Nucleus accumbens (tissue), 56 donors: ENCODE measurements at regions not wholly inside any gene's neighbourhood (a gene's known extent, or its start where the extent isn't known, plus 50 kb on each side); places are given as distances from the start of the nearest gene placed in this dataset.
"Not testable (repeated sequence)": the region's sequence is repeated elsewhere in the genome, so short reads cannot be mapped to it uniquely, and the experiment has no call there.

ENCODE experiments used
- DNase-seq, 56 donors: peaks; one replicate each; lab custom pipeline; 2025; lab: John Stamatoyannopoulos, UW

DNA sequence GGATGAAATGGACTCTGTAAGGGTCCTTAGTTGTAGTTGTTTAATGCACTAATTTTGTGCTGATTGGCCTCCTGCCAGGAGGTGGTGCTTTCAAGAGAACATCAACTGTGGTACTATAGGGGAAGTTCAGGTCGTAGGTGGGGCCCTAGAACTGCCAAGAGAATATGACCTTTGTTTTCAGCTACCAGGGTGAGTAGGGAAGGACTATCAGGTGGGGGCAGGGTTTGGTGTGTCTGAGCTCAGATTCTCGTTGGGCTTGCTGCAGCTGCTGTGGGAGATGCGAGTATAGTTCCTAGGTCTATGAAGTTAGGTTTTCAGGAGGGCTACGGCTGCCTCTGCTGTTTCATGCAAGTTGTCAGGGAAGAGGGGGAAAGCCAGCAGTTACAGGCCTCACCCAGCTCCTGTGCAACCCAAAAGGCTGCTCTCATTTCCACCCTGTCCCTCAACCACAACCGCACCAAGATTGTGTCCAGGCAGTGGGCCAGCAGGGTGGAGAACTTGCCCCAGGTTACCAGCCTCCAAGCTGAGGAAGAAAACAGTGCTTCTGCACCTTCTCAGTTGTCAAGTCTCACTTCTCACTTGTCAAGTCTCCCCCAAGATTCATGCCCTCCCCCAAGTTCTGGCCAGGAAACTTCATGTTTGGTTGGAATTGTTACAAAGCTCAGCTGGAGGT, 626.5 kb upstream of the MAP3K7 start:
- DNase-seq, result no peak

DNA sequence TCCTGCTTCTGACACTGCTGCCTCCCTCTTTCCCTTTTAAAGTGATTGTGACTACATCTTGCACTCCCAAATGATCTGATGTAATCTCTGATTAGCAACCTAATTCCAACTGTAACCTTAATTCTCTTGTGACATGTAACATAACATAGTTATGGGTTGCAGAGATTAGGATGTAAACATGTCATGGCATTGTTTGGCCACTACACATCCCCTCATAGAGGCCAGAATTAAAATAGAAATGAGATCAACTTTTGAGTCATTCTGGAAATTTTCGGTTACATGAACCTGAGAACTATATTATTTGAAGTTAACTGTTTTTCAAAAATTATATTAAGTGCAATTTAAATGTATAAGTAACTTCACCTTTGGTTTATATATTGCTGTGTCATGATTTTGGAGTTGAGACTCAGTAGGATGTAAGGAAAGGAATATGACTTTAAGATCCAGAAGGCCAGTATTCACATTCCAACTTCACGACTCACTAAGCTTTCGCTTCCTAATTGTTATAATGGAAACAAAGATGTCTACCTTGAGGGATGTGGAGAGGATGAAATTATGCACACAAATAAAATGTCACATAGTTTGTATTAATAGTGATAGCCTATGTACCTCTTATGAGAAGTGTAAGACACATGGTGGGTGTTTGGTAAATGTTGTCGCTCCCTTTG, 611.9 kb upstream of the MAP3K7 start:
- DNase-seq, result no peak

DNA sequence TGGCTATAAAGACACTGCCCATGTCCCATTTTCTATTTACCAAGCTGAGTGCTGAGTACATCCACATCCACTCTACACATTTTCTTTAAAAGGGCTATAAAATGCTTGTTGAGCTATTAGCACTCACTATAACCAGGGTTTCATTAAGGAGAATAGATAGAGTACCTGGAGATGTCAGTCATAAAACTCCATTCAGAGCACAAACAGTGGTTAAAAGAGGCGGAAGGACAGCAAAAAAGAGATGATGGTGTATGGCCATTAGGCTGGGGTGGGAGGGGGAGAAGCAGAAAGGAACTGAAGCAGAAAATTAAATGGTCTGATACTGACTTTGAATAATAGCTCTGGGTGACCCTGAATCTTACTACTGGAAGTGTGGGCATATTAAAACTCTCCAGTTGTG, 609.9 kb upstream of the MAP3K7 start:
- DNase-seq, result no peak

DNA sequence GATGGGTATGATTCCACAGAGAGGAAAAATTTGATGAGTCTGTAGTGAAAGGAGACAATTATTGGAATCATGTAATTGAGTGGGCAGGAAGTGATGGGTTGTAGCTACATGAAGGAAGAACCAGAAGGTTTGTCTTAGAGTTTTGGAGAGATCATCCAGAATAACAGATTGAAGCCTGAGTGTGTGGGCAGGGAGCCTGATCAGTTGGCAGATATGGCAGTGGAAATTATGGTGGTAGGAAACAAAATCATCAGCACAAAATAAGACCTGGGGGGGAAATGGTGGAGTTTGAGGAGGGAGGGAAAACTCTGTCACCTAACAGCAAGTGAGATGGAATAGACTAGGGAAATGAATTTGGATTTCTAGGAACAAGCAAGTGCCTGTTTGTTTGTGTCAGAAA, 606.6 kb upstream of the MAP3K7 start:
- no peak for DNase-seq

DNA sequence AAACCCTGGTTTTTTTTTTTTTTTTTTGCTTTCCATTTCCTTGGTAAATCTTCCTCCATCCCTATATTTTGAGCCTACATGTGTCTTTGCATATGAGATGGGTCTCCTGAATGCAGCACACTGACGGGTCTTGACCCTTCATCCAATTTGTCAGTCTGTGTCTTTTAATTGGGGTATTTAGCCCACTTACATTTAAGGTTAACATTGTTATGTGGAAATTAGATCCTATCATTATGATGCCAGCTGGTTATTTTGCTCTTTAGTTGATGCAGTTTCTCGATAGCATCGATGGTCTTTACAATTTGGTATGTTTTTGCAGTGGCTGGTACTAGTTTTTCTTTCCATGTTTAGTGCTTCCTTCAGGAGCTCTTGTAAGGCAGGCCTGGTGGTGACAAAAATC, 603.2 kb upstream of the MAP3K7 start:
- DNase-seq, result not testable (repeated sequence)

DNA sequence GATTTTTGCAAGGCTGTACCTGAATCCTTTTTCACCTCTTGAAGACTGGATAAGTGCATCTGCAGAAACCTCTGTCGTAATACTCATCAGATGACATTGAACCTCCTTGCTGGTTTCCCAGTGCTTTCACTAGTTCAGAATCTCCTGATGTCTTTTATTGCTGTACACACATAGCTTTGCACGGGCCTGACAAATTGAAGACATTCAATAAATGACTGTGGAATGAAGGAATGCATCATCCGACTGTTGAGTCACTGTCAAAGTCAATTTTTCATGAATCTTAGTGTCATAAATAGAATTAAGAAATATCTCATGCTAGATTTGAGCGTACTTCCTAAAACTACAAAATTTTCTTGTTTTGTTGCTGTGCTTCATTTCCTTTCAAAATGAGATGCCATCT, 598.2 kb upstream of the MAP3K7 start:
- DNase-seq, result no peak

DNA sequence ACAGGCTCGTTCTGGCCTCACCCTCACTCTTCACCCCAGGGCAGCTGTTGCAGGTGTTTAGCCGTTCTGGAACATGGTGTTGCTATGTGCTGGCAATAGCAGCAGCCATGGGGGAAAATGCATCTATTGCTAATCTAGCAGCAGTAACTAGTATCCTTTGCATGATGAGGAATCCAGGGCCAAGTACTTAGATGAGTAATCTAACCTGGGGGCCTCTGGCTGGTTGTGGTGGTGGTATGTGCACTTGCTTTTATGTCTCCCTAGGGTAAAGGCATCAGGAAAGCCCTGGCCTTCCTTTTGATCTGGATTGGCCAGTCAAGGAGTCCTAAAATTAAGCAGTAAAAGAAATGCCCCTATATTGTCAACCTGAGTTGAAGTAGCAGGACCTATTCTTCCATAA, 594.5 kb upstream of the MAP3K7 start:
- no peak for DNase-seq

DNA sequence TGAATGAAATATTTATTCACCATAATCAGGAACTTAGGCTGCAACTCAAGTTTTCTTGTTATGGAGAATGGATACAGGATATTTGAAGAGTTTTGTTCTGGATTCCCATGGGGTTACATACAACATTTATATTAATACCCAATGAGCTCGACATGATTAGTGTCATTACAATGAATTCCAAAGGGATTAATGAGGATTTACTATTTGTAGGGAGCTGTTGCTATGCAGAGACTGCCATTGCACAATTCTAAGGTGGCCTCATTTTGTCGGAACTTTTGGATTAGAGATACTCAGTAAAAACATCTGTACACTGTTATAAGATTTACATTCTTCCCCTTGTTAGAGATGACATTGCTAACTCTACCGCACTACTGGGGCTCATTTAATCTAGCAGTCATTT, 586.8 kb upstream of the MAP3K7 start:
- no peak for DNase-seq

DNA sequence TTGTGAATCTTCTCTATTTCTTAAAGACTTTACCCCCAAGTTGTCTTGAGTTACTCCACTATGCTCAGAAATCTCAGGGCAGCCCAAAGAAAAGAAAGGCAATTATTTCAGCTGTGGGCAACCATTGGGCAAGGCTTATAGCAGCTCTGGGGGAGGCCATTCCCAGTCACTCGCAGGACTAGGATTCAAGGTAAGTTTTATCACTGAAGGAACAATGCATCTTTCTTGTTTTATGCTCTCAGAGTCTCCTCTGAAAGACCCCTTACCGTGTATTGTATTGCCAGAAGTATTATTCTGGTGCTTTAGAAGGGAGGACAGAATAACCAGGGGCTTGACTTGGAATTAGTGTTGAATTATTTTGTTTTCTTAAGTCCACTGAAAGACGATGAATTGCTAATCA, 586.3 kb upstream of the MAP3K7 start:
- DNase-seq, result no peak

DNA sequence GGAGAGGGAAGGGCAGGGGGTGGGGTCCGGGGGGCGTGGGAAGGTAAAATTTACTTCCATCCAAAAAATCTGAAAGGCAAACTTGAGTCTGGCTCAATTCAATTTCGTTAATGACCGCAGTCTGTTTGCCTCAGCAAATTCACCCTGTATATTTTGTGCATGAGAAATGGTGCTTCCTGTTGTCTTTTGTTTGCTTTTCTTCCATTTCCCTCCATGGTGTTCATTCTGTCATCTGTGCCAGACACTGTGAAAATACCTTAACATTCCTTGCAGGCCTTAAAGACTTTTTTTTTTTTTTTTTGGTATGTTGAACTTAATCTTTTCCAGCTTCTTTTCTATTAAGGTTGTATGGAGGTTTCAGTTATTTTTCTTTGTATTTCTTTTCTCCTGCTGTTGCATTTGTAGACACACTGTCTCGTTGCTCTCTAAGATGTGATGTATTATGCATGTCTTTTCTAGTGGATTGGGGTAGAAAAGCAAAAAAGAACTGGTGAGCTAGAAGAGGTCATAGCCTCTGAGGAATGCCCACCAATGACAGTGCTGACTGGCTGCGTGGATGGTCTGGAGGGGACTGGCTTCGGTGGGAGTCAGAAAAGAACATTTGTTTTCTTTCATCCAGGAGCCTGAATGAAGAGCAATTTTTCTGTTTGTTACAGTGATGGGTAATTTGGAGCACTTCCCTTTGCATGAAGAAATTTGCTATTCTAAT, 585.0 kb upstream of the MAP3K7 start:
- DNase-seq, result no peak

DNA sequence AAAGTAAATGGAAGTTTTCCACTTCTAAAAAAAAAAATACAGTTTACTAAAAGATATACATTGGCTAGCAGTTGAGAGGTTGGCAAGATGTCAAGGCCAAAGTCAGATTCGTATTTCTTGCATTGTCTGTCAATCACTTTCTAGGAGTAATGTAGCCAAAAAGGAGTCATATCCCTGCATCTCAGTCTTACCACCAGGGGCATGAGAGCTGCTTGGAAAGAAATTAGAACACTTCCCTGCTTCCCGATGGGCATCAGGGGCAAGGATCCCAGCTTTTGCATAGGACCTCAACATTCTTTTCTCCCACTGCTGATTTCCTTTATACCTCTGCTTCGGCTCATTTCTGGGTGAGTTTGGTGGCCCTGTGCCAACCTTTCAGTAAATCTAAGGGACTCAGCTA, 581.0 kb upstream of the MAP3K7 start:
- DNase-seq, result no peak

DNA sequence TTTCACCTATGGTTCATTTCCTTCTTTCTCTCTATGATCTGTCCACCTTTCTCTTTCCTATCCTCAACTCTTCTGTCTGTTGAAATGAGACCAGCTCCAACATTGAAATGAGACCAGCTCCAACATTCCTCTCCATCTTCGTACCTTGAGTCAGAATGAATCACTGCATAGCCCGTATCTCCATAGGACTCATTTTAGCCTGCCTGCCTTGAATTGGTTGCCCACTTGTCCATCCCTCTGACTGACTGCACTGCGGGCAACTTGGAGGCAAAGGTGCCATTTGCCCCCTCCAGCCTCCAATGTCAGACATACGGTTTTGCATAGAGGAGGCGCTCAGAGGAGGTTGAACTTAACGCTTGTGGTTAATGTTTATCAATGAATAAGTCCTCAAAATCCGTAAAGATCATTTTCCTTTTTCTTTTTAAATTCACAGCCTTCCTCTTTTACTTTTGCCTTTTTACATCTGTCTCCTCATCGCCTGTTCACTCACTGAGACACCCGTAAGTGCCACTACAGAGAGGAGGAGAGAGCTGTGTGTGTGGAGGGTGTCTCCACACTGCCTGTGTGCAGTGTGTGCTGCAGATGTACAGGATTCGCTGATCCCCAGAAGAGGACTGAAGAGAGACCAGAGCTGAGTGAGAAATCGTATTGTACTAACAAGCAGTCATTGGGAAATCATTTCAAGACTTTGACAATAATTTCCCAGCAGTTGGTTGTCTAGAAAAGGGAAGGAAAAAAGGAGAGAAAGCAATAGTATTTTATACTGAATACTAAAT, 579.6 kb upstream of the MAP3K7 start:
- peak in 1 of 56 donors; percentile 18 for DNase-seq

DNA sequence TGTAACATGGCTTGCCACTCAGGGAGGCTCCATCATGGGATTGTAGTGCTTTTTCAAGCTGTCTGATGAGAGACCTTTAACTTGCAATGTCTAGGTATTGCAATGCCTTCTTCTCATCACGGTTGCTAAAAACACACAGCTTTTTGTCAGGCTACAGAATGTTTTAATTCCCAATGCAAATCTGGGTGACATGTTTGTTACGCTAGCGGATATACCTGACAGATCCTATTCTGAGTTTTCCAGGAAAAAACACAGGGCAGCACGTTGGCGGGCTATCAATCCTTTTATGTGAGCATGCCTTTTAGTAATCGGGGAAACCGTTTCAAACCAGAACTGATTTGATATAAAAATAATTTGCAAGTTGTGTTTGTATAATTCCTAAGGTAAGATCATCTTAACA, 577.2 kb upstream of the MAP3K7 start:
- no peak for DNase-seq

DNA sequence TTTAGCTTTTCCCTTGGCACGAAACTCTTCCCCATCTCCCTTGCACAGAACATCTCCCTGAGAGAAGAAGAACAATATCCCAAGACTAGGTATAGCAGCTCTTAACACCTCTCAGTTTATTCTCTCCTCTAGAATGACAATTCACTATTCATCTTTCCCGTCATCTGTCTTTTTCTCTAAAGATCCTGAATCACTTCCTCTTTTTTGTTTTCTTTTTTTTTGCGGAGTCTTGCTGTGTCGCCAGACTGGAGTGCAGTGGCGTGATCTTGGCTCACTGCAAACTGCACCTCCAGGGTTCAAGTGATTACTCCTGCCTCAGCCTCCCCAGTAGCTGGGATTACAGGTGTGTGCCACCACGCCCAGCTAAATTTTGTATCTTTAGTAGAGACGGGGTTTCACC, 574.4 kb upstream of the MAP3K7 start:
- DNase-seq, result no peak

DNA sequence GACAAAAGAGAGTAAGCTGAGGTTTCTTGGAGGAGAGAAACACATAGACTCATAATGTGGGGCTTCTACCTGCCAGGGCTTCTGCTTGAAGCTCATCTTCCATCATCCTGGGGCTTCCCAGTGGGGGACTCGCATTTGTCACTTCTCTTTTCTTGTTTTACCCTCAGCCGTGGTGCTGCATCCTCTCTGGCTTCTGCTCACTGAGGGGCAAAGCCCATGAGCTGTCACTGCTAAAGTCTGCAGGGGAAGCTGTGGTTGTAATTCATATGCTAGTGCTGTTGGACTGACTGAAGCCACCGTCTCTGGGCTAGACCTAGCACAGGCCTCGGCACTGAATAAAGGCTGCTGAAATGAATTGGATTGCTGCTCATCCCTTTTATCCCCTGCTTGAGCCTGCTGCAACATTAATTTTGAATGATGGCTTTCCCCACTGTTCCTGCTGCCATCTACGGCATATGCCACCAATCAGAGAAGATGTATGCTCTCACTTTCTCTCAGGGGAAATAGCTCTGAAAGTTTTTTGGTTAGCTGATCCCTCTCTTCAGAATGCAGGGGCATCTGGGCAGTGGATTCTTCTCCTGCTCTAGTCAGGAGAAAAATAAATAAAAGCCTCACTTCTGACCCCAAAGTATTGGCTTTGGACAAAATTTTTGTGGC, 568.4 kb upstream of the MAP3K7 start:
- no peak for DNase-seq

DNA sequence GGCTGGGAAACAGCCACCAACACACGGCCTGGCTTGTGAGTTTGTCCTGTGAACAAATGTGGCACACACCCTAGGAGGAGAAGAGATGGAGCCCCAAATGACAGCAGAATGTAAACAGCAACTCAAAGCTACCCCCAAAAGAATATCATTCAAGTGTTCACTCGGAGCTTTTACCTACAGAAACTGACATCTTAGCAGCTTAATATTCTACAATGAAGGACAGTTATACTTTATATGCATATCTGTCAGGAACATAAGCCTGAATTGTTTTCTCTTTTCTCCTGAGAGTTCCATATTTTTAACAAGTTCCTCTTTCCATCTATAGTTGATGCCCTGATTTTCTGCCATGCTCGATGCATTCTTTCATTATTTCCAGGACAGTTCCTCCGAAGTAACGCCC, 566.0 kb upstream of the MAP3K7 start:
- no peak for DNase-seq

DNA sequence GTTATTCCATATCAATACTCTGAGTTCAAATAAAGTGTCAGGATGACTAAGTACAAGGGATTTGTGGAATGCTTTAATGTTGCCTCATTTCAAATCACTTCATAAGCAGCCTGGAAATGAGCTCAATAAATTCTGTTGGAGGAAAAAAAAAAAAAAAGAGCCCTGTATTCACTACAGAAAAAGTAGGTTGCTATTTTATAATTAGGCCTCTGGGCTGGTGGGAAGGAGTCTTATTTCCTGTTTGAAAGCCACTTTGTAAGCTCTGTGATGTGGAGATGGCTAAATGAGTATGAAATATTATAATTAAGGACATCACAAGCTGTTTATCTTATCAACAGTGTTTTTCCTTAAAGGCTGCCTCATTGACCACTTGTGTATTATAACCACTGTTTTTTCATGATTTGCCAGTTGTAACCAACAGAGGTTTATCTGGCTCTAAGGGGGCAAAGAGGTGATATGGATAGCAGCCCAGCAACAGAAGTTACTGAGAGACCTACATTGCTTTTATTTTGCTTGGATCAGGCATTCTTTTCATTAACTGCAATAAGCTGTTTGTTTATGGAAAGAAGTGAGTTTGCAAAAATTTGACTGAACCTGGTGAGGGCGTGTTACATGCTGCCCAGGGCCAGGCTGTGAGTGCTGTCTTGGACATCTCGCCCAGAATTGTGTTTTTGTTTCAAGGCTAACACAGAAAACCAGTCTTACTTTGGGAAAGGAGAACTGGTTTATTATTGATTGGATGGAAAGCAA, 563.3 kb upstream of the MAP3K7 start:
- DNase-seq, result no peak

DNA sequence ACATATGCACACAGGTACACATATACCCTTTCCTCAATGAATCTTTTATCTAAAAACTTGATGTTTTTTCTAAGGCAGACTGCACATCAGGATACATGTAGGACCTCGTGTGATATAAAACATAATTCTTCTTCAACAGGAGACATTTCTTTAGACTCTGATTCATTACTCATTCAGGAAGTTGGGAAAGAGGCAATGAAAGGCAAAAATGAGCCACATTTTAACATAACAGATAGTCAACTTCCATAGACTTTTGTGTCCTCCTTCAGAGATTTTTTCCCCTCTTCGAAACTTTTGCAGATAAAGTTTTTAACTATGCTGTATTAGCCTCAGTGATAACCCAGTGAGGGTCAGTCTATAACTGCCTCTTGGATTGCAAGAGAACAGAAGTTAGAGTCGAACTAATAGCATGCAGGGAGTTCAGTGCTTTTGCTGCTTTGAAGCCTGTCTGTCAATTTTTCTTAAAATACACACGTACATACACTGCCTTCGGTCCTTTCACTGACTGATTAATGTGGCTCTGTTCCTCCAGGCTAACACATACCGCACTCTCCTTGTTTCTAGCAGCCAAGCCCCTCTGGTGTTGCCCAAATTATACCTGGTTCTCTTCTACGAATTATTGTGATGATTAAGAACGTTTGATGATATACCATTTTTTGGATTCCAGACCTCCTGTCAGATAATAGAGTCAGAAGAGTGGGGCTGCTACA, 562.5 kb upstream of the MAP3K7 start:
- DNase-seq, result no peak

DNA sequence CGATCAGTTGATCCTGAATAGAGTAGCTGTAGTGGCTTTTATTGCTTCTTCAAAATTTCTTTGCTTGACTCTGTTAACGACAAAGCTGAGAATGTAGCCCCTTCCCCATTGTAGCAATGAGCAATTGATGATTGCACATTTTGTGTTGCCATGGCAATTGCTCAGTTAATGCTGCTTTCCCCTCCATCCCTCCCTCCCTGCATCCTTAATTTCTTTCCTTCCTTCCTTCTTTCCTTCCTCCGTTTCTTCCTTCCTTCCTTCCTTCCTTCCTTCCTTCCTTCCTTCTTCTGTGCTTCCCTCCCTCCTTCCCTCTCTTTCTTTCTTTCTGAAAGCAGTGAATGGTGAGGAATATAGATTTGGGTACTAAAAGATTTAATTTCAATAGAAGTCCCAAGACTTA, 557.3 kb upstream of the MAP3K7 start:
- DNase-seq, result no peak
